GM23338 (cell line): ENCODE measurements at regions not wholly inside any gene's neighbourhood (a gene's known extent, or its start where the extent isn't known, plus 50 kb on each side); places are given as distances from the start of the nearest gene placed in this dataset.

Source experiments
- CREB1 ChIP-seq: fragments of 250-450 bp; sonication (Bioruptor Pico); IDR thresholded peaks from 2 replicates; pipeline ENCODE4 v1.5.0; 2020; ENCODE audit warnings: low read depth, mild to moderate bottlenecking, moderate library complexity
- CTCF ChIP-seq, 2 experiments: fragments of 200-600 bp in 1 of 2; sonication (generic) in 1 of 2; conservative IDR thresholded peaks; 2 replicates each; pipeline versions ENCODE4 v1.5.1 to v1.6.1; 2016 to 2017; ENCODE audit warnings: antibody characterized with exemption in 2 of 2, low read depth in 2 of 2, mild to moderate bottlenecking in 2 of 2, moderate library complexity in 1 of 2
- ETS1 ChIP-seq: IDR thresholded peaks from 2 replicates; pipeline ENCODE4 v1.6.1; 2016; ENCODE audit warnings: antibody characterized with exemption
- EZH2 ChIP-seq: fragments of 200-600 bp; sonication (generic); IDR thresholded peaks from one replicate; pipeline ENCODE4 v1.8.0; 2017; ENCODE audit warnings: antibody characterized with exemption, mild to moderate bottlenecking, low read depth; ENCODE audit not compliant: unreplicated experiment
- EZH2phosphoT487 ChIP-seq: fragments of 200-600 bp; sonication (generic); IDR thresholded peaks from one replicate; pipeline ENCODE4 v1.8.1; 2018; ENCODE audit warnings: antibody characterized with exemption; ENCODE audit not compliant: unreplicated experiment
- JUNB ChIP-seq: IDR thresholded peaks from one replicate; pipeline ENCODE4 v1.6.1; 2016; ENCODE audit warnings: antibody characterized with exemption; ENCODE audit not compliant: unreplicated experiment
- POLR2AphosphoS5 ChIP-seq: IDR thresholded peaks from 2 replicates; pipeline ENCODE4 v1.6.1; 2016; ENCODE audit warnings: antibody characterized with exemption, low read depth
- REST ChIP-seq: IDR thresholded peaks from one replicate; pipeline ENCODE4 v1.6.1; 2018; ENCODE audit warnings: antibody characterized with exemption; ENCODE audit not compliant: unreplicated experiment
- STAT1 ChIP-seq: IDR thresholded peaks from one replicate; pipeline ENCODE4 v1.6.1; 2016; ENCODE audit warnings: antibody characterized with exemption; ENCODE audit not compliant: unreplicated experiment
- ZNF114 ChIP-seq: fragments of 250-450 bp; sonication (Bioruptor Pico); IDR thresholded peaks from 2 replicates; pipeline ENCODE4 v1.5.0; 2020; ENCODE audit warnings: mild to moderate bottlenecking, moderate library complexity
- ZNF331 ChIP-seq: fragments of 250-450 bp; sonication (Bioruptor Pico); IDR thresholded peaks from 2 replicates; pipeline ENCODE4 v1.5.0; 2020; ENCODE audit warnings: low read depth, mild to moderate bottlenecking, moderate library complexity

GRCh38 chr2:83071352-83071751 is 1387.7 kb downstream of the SUCLG1 start:
- TF ChIP-seq STAT1 (no peak), REST (no peak), CTCF (conservative IDR thresholded peaks at IDR 0.05; ENCODE audit: low read depth in 2 of 2) (no peak), EZH2phosphoT487 (no peak), EZH2 (no peak), ETS1 (no peak), CREB1 (CRISPR knock-in tag) (no peak), POLR2AphosphoS5 (no peak), ZNF114 (CRISPR knock-in tag) (no peak), ZNF331 (CRISPR knock-in tag) (no peak), JUNB (no peak)
